ENCODE measurements at regions not wholly inside any gene's neighbourhood (a gene's known extent, or its start where the extent isn't known, plus 50 kb on each side); places are given as distances from the start of the nearest gene placed in this dataset.
A peak's percentile ranks its signal among the peaks of the same experiment; 100 is the strongest.

DNA sequence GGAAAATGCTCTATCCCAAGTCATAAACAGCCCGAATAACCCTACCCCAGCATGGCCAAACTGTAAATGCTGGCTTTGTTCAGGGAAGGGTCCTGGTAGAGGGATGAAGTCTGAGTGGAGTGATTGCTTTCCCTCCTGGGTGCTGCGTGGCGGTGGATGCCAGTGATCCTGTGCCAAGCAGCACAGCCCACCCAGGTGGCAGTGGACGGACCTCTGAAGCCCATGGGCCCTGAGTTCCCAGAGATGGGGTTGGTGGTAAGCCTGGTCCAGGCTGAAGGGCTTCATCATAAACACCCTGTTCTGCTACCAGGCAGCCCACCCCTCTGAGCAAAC is 69.3 kb upstream of the ITGA11 start:
- no peak for DNase-seq

DNA sequence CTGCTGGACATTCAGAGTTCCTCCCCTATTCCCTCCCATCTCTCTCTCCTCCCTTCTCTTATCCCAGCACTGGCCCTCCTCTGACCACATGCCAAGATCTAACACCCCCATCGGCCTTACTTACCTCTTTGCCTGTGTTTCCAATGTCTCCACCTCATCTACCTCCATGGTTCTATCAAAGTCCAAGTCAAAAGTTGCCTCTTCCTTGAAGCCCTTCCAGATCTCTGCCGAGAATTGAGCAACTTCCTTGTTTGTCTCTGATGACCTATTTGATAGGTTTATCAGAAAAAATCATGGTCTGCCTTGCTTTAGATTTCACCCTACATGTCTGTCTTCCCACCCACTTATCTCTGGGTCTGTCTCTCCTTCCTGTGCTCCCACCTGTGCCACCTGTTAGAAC is 69.7 kb upstream of the ITGA11 start:
- no peak for DNase-seq

DNA sequence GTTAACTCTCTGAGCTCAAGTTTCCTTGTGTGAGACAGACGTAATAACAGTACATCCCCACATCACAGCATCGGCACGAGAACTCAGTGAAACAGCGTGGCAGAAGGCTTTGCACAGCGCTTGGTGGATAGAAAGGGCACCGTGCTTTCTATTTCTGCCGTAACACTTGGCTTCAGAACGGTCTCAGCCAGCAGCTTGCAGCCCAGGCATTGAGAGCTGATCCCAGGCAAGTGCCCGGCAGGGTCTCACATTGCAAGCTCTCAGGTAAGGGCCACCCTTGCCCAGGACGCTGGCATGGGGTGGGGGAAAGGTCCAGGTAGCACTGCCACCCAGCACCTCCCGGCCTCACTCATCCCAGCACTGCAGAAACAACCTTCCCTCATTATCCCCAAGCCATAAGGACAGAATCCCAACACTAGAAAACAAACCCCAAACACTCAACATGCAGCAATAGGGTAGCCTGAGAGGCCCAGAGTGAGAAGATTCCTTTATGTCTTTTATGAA is 70.5 kb upstream of the ITGA11 start:
- no peak for DNase-seq

DNA sequence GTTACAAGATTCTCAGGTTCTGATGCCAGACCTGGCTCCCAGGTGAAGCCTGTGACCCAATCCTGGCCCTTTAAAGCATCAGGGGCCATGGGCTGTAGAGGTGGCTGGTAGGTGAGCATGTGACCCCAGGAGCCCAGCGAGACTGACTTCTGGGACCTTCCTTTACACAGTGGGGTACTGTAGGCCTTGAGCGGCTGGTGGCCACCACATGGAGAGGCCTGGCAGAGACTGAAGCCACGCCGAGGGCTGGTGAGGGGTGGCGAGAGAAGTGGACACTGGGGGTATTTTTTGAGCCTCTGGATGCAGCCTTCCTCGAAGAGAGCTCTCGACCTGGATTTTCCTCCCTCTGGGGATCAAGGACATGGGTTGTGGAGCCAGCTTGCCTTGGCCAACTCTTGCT is 71.2 kb upstream of the ITGA11 start:
- no peak for DNase-seq

DNA sequence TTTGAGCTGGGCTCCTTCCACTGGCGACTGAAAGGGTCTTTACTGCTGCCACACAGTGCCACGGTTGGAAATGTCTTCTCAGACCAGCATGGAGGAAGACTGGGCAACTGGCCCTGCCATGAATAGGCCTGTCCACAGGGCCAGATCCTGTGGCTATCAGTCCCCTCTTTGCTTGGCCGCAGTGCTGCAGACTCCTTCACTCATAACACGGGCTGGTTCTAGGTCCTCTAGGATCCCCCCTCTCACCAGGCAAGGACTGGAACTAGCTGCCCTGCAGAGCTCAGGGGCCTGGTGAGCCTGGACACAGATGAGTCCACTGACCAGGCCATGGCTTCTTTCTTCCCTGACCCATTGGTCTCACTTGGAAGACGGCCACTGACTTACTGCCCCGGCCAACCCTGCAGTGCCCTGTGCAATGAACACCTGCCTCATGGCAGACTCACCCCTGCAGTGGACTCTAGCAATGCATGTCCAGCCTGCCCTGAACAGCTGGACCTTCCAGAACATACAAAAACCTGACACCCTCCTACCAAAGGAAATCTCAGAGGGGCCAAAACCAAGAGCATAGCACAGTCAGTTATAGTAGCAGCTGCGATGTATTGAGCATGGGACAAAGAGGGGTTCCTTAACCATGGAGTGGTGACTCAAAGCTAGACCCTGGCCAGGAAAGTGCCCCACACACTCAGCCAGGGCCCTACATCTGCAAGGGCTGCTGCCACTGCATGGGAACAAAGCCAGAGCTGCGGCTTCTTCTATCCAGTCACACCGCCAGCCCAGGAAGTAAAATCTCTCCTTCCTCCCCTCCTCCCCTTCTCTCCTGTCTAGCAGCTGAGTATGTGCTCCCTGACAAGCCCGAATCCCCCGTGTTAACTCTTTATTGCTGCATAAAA is 72.1 kb upstream of the ITGA11 start:
- DNase-seq, result no peak

DNA sequence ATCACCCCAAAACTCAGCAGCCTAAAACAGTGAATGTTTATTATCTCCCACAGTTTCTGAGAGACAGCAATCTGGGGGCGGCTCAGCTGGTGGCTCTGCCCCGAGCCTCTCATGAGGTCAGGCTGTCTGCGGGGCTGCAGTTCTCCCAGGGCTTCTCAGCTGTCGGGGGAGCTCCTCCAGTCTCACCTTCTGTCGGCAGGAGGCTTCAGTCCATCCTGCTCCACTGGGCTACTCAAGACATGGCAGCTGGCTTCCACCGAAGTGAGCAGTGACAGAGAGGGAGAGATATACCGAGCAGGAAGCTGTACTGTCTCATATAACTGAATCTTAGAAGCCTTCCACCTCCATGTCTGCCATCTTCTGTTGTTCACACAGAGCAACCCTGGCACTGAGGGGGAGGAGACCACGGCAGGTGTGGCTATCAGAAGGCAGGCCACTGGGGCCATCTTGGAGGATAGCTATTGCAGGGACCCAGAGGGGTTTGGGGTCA is 72.8 kb upstream of the ITGA11 start:
- DNase-seq, result no peak

DNA sequence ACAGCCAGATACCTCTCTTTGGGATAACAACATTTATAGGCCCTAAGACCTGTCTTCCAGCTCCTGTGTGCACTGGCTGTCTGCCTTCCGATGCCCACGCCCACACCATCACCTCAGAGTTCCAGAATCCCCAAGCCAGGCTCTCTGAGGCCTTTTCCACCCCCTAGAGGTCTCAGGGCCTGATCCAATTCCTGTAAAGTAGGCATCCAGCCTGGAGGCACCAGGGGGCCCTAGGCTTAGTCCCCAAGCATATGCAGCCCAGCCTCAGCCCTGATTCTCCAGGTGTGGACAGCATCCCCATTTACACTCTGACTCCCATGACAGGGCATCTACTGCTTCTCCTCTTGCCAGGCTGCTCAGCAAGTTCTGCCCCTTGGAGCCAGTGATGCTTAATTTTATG is 72.7 kb upstream of the CORO2B start:
- DNase-seq, result no peak

DNA sequence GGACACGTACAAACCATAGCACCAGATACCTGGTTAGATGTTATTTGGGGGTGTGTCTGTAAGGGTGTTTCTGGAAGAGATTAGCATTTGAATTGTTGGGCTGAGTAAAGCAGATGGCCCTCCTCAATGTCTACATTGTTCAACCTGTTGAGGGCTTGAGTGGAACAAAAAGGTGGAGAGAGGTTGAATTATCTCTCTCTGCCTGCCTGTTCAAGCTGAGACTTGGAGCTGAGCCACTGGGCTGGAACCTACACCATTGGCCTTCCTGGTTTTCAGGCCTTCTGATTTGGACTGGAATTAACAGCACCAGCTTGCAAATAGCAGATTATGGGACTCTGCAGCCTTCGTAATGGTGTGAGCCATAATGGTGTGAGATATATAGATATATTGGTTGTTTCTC is 71.3 kb upstream of the CORO2B start:
- no peak for DNase-seq

DNA sequence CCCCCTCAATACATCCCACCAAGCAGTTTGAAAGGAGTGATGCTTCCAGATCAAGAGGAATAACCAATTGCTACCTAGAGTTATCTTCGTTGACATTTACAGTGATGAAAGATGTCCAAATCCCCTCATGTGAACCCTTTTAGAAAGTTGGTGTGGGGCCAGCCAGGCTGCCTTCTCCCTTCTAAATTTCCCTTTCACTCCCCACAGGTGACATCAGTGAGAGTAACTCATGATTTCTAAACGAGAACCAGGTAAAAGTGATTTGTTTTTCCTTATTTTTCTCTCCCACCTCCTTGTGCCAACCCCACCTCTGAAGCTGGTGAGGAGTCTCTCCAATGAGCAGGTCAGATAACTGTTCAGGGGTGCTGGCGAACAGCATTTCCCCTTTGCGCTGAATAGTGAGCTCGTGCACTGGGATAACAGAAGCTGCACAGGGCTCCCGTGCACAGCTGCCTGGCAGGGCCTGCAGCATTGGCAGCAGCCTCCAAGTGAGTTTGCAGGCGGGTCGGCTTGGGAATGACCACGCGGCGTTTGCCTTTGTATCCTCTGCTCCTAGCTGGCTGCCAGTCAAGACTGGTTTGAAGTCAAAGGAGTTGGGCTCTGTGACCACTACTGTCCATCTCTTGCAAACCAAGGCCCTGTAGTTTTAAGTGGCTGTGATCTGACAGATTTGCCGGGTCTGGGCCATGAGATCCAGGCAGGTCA is 70.2 kb upstream of the CORO2B start:
- no peak for DNase-seq

DNA sequence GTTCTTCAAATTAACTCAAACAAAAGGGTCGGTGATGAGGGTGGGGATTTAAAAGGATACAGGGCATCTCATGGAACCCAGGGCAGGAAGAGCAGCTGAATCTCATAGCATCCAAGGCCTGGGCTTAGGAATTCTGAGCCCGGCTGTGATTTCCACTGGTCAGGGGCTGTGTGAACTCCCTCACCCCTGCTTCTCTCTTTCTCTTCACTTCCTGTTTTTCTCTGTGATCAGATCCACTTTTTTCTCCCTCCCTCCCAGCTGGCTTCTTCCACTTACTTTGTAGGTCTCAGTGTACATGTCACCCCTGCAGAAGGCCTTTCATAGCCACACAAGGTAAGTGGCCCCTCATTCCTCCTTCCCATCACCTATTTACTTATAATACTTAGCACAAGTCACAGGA is 68.2 kb upstream of the CORO2B start:
- no peak for DNase-seq

DNA sequence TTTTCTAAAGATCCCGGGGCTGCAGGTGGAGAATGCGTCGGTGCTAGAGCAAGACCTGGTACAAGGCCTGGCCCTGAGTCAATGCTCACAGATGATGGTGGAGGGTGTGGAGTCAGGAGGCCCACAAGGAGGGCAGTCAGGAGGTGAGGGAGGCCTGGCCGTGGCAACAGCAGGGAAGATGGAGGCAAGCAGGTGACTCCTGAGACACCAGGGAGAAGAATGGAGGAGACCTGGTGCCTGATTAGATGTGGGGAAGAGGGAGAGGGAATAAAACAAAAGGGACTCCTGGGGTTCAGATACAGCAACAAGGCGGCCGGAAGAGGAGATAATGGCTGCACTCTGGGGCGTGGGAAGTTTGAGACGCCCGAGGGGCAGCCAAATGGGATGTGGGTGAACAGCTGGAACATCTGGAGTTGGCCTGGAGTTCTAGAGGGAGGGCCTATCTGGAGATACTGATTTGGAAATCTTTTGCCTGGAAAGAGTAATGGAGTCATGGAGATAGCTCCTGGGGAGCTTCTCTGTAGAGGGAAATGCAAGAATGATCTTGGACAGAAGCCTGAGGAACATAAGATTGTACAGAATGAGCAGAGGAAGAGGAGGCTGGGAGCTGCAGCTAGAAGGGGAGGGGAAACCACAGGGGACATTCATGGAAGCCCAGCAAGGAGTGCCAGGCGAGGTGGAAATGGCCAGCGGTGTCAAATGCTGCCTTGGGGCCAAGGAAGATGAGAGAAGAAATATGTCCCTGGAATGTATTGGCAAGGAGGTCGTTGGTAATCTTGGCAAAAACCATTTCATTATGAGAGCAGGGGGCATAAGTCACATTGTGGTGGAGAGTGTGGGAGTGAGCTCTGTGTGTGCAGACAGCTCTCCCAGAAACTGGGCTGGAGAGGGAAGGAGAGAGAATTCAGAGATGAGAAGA is 67.5 kb upstream of the CORO2B start:
- no peak for DNase-seq

DNA sequence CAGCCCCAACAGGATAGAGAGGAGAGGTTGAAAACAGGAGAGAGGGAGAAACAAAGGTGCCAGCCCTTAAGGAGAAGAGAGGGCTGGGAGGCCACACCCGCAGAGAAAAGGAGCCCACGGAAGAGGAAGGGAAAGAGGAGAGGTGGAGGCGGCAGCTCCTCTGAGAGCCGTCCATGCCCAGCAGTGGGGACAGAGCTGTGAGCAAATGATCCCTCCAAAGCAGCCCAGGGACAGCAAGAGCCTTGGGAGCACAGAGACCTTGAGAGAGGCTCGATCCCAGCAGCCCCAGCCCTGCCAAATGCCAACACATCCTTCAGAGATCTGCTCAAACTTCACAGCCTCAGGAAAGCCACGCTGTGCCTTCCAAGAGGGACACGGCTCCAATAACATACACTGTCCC is 66.7 kb upstream of the CORO2B start:
- DNase-seq, result no peak

DNA sequence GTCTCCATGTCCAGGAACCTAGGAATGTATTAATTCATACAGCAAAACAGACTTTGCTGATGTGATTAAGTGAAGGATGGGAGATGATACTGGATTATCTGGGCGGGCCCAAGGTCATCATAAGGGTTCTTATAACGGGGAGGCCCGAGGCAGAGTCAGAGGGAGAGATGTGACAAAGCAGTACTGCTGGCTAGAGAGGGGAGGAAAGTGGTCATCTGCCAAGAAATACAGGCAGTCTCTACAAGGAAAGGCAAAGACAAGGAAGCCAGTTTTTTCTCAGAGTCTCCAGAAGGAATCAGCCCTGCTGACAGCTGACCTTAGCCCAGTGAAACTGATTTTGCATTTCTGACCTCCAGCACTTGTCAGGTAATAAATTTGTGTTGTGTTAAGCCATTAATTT is 66.2 kb upstream of the CORO2B start:
- no peak for DNase-seq

DNA sequence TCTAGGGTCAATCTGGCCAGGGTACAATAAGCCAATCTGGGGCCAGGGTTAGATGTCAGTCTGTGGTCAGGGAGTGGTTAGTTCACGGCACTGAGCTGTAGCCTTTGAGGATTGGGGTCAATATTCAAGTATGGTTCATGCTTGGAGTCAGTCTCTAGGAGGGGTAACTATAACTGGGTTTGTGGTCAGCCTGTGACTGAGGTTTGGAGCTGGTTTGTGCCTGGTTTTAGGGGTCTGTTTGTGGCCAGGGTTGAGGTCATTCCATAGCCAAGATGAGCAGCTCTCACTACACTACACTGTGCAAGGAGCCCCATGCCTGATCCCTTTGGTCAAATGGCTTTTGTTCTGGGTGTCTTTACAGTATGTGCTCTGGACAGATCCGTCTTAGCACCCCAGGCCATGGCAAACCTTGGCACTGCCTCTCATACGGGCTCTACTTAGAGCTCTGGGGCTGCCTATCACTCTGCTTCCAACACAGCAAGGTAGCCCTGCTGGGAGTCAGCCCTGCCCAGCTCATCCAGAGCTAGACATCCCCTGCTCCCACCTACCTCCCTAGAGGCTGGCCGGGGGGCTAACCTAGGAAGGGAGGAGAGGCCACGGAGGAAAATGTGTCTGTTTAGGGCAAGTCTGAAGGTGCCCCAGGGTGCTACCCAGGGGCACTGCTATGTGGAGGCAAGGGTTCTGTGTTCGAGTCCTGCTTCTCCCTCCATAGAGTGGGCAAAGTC is 63.3 kb upstream of the CORO2B start:
- DNase-seq, result no peak

DNA sequence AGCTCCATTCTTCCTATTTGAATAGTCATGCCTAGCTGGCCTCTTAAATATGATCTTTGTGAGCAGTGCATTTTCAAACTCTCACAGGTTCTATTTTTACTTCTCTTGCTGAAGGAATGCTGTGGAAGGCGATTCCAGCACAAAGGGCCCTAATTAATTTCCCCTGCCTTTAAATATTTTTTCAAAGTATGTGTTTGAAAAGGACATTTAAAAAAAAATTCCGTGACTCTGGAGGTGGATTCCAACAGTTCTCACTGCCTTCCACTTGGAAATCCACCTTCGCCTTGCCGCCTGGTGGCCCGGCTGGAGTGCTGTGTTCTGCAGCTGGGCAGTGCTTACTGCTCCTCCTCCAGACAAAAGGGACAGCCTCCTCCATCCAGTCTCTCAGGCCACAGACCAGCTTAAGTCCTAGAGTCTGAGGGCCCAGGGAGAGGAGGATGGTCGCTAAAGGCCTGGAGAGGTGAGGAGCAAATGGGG is 61.5 kb upstream of the CORO2B start:
- no peak for DNase-seq

DNA sequence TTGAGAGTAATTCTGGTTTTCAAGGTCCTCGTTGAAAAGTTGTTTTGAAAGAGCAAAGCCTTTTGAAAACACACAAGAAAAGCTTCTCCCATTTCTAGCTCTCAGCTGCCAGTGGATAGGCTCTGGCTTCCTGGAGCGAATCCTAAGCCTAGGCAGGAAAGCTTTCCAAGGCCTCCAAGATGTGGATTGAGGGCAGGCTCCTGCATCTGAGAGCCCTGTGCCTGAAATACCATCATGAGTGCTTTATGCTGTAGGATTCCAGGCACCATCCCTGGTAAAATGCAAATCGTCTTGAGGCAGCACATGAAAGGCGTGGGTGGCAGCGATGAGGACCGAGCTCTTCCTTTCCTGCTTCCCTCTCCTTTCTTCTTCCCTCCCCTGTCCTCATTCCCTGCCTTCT is 60.7 kb upstream of the CORO2B start:
- no peak for DNase-seq

DNA sequence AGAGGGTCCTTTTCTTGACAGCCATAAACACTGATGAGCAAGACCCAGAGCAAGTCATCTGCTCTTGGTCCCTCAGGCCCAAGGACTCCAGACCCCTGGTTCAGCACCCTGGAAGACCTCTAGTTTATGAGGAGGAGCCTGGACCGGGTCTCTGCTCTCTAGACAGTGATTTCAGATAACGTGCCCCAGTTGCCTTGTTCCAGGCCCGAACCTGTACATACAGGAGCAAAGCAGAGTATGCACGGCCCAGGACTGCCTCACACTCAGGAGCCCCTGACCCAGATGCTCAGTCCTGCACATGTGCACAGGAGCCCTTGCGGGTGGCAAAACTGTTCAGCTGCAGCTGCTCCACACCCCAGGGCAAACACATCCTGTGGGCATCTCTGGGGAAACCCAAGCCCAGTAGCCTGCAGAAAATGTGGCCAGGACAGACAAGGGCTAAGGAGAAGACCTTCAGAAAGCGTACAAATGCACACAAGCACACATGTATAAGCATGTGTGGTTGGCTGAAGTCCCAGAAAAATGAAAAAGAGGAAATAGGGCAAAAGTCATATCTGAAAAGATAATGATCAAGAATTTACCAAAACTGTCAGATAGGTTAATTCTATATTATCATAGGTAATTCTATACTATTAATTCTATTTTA is 59.9 kb upstream of the CORO2B start:
- peak; percentile 7 for DNase-seq

DNA sequence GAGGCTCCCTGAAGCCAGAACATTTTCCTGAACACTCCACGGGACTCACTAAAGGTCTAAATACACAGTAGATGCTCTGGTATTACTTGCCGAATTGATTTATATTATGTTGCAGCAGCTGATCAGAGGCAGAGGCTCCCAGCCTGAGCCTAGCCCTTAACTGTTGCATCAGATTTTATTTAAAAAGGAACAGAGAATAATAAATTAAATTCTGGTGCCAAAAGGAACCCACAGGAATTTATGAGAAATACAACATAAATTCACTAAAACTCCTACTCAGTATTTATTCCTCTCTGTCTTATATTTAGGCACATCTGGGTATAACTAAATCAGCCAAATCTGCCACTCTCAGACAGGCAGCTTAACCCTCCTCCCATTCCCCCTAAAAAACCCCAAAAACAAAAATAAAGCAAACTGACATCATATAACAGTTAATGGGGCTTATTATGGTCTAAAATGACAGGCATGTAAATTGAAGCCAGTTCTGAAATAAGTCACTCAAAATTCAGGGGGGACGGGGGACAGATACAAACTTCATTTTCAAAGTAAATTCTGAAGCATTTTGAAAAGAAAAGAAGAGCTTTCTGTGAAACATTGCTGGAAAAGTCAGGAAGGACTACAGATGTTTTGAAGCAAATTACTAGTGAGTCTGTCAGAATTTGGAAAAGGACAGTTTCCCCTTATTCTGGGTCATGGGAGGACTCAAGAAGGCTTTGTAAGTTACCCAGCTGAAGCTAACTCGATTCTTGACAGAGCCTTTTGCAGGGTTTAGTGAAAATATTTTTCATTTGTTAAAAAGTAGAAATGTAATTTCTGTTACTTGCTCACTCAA is 53.8 kb upstream of the CORO2B start:
- no peak for DNase-seq

DNA sequence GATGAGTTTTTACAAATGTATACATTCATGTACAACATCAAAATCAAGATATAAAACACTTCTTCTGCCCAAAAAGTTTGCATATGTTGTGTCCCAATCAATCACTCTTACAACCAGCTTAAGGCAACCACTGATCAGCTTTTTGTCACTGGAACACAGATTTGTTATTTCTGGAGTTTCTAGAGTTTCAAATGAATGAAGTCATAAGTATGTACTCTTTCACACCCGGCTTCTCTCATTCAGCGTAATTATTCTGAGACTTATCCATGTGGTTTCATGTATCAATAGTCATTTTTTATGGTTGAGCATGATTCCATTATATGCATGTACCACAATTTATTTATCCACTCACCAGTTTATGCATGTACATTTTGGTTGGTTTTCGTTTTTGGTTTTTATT is 53.0 kb upstream of the CORO2B start:
- no peak for DNase-seq

DNA sequence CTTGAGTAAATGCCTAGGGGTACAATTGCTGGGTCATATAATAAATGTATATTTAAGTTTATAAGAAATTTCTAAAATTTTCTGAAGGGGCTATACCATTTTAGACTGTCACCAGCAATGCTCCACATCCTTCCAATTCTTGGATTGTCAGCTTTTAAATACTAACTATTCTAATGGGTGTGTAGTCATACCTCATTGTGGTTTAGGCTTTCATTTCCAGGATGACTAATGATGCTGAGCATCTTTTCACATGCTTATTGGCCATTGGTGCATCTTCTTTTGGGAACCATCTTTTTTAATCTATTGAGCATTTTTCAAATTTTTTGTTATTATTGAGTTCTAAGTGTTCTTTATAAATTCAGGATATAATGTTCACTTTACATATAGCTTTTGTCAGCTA is 52.5 kb upstream of the CORO2B start:
- DNase-seq, result no peak

DNA sequence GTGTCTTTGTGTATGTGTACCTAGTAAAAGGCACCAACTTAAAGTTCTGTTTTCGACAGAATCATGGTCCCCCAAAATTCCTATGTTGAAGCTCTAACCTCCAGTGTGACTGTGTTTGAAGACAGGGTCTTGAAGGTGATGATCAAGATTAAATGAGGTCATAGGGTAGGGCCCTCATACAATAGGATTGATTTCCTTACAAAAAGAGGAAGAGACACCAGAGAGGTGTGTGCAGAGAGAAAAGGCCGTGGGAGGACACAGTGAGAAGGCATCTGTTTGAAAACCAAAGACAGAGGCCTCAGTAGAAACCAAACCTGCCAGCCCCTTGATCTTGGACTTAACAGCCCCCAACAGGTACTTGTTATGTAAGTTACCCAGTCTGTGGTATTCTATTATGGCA is 52.0 kb upstream of the CORO2B start:
- DNase-seq, result no peak

All from NCI-H2171 treated with DMSO at 0.1 percent for 48 hours (cell line).